ENCODE measurements at regions not wholly inside any gene's neighbourhood (a gene's known extent, or its start where the extent isn't known, plus 50 kb on each side); places are given as distances from the start of the nearest gene placed in this dataset.

DNA sequence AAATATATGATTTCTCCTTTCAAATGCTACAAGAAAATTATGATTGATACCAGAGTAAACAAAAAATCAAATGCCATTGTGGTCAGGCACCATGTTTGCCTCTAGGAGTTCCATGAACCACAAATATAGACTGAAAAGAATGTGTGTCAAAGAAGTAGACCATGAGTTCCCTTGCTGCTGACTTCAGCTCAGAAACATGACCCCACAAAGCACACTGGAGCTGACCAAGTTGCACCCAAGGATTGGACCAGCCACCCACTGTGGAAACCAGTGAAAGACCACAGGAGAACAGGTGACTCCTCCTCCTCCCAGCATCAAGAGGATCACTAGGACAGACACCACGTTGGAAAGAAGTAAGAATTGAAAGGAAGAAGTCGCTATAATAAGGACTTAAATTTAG lies 90.8 kb upstream of the TENT5A start:
- H3K27me3 Mint-ChIP-seq (ENCODE audit: low read depth): no peaks in the 10 kb centered on the region
- no peak overlapping the region for H3K4me3 Mint-ChIP-seq
- no peak overlapping the region for H3K27ac Mint-ChIP-seq
- H3K9me3 Mint-ChIP-seq: no peaks in the 10 kb centered on the region
- TF ChIP-seq, protein P1, sequence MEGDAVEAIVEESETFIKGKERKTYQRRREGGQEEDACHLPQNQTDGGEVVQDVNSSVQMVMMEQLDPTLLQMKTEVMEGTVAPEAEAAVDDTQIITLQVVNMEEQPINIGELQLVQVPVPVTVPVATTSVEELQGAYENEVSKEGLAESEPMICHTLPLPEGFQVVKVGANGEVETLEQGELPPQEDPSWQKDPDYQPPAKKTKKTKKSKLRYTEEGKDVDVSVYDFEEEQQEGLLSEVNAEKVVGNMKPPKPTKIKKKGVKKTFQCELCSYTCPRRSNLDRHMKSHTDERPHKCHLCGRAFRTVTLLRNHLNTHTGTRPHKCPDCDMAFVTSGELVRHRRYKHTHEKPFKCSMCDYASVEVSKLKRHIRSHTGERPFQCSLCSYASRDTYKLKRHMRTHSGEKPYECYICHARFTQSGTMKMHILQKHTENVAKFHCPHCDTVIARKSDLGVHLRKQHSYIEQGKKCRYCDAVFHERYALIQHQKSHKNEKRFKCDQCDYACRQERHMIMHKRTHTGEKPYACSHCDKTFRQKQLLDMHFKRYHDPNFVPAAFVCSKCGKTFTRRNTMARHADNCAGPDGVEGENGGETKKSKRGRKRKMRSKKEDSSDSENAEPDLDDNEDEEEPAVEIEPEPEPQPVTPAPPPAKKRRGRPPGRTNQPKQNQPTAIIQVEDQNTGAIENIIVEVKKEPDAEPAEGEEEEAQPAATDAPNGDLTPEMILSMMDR (IDR thresholded peaks at IDR 0.05; ENCODE audit: unreplicated experiment in 3 of 3): no peak
- no peaks in the 10 kb centered on the region for H3K36me3 Mint-ChIP-seq (ENCODE audit: low read depth)
- peaks cover 6% of the 10 kb centered on the region for H3K4me1 Mint-ChIP-seq

DNA sequence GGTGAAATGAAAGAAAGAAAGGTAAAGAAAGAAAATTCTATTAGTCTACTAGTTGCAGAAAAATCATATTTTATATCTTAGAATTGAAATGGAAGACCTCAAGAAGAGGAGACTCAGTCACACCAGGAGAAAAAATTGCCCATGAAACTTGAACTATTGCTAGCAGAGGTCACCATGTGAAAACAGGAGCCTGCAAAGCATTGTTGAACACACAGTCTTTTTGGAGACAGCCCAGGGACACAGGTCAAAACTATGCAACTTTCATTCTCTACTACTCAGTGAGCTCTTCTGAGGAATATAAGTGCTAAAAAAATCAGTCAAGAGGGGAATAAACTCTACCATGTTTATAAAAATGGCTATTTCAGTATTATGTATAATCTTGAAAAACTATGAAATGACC lies 89.8 kb upstream of the TENT5A start:
- no peaks in the 10 kb centered on the region for H3K9me3 Mint-ChIP-seq
- H3K4me3 Mint-ChIP-seq: no peak overlapping the region
- peaks cover 6% of the 10 kb centered on the region for H3K4me1 Mint-ChIP-seq
- H3K27ac Mint-ChIP-seq: no peak overlapping the region
- TF ChIP-seq, protein P1 (IDR thresholded peaks at IDR 0.05; ENCODE audit: unreplicated experiment in 3 of 3): no peak
- H3K27me3 Mint-ChIP-seq (ENCODE audit: low read depth): no peaks in the 10 kb centered on the region
- H3K36me3 Mint-ChIP-seq (ENCODE audit: low read depth): no peaks in the 10 kb centered on the region

DNA sequence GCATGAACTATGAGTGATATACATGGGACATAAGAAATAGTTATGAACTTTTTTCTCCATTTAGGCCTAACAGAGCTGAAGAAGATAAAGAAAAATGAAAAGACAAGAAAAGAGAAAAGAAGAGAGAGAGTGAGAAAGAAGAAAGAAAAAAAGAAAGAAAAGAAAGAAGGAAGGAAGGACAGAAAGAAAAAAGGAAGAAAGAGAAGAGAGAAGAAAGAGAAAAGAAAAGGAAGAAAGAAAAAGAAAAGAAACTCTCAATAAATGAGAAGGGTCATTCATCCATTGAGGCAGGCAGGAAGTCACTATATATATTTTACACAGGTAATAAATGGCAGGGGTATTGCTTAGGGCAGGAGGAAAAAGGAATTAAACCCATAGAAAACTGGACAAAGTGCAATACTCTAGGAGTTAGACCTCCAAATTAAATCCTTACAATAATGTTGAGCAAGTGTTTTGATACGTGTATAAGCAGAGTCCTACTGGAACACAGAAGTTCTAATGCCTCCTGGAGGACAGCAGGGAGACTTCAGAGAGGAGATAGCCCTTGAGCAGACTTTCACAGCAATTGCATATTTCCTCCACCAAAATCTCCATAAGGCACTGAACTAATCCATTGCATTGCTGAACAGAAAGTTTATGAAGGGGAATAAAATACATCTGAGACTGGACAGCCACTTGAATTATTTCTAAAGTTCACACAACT lies 86.4 kb upstream of the TENT5A start:
- TF ChIP-seq, protein P1 (IDR thresholded peaks at IDR 0.05; ENCODE audit: unreplicated experiment in 3 of 3): no peak
- H3K9me3 Mint-ChIP-seq: no peaks in the 10 kb centered on the region
- no peaks in the 10 kb centered on the region for H3K4me1 Mint-ChIP-seq
- no peaks in the 10 kb centered on the region for H3K36me3 Mint-ChIP-seq (ENCODE audit: low read depth)
- H3K27ac Mint-ChIP-seq: no peak overlapping the region
- H3K4me3 Mint-ChIP-seq: no peak overlapping the region
- peaks cover 4% of the 10 kb centered on the region for H3K27me3 Mint-ChIP-seq (ENCODE audit: low read depth)

DNA sequence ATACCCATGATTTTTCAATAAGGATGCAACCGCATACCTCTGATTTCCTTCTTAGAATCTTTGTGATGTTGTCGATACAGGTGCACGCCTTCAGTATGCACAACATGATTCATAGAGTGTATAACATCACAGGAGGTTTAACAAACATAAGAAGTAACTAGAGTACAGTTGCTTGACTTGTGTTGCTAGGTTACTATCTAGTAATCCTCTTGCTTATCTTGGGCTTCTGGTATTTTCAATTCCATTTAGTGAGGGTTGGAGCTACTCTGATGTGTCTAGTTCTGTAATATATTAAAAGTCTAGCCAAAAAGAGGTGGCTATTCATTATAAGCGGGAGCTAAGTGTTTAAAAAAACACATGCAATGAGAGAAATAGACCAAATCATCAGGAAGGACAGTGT lies 85.5 kb upstream of the TENT5A start:
- Mint-ChIP-seq H3K36me3 (ENCODE audit: low read depth) (no peaks in the 10 kb centered on the region), H3K4me3 (no peak overlapping the region), H3K27me3 (ENCODE audit: low read depth) (peaks cover 4% of the 10 kb centered on the region), H3K9me3 (no peaks in the 10 kb centered on the region), H3K4me1 (no peaks in the 10 kb centered on the region), H3K27ac (no peak overlapping the region)
- TF ChIP-seq, protein P1 (IDR thresholded peaks at IDR 0.05; ENCODE audit: unreplicated experiment in 3 of 3): no peak

GRCh38 chr6:81834141-81834681 lies 81.7 kb upstream of the TENT5A start:
- H3K4me3 Mint-ChIP-seq: no peak overlapping the region
- H3K27me3 Mint-ChIP-seq (ENCODE audit: low read depth): peaks cover 4% of the 10 kb centered on the region
- TF ChIP-seq, protein P1 (IDR thresholded peaks at IDR 0.05; ENCODE audit: unreplicated experiment in 3 of 3): no peak
- H3K4me1 Mint-ChIP-seq: no peaks in the 10 kb centered on the region
- no peaks in the 10 kb centered on the region for H3K36me3 Mint-ChIP-seq (ENCODE audit: low read depth)
- no peaks in the 10 kb centered on the region for H3K9me3 Mint-ChIP-seq
- no peak overlapping the region for H3K27ac Mint-ChIP-seq

DNA sequence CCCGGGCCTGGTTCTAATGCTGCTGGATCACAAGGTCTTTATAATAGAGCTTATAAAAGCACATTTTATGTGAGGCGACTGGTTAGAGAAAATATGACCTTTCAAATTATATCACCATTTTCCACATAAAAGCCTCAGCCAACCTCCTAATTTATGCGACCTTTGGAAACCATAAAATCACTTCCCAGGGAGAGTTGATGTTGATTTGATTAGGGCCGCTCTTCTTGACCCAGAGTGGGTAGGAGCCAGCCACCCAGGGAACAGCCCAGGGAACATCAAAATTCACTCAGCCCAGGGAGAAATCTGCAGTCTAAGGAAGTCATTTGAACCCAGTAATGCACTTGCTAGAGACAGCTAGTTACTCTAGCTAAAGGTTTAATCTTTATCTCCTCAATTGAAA lies 79.8 kb upstream of the TENT5A start:
- no peak overlapping the region for H3K27ac Mint-ChIP-seq
- H3K9me3 Mint-ChIP-seq: no peaks in the 10 kb centered on the region
- H3K36me3 Mint-ChIP-seq (ENCODE audit: low read depth): no peaks in the 10 kb centered on the region
- TF ChIP-seq, protein P1 (IDR thresholded peaks at IDR 0.05; ENCODE audit: unreplicated experiment in 3 of 3): no peak
- no peak overlapping the region for H3K4me3 Mint-ChIP-seq
- peaks cover 4% of the 10 kb centered on the region for H3K27me3 Mint-ChIP-seq (ENCODE audit: low read depth)
- H3K4me1 Mint-ChIP-seq: no peaks in the 10 kb centered on the region
